Astrocyte (in vitro differentiated cells and primary cell): ENCODE measurements at regions not wholly inside any gene's neighbourhood (a gene's known extent, or its start where the extent isn't known, plus 50 kb on each side); places are given as distances from the start of the nearest gene placed in this dataset.
"Not testable (repeated sequence)": the region's sequence is repeated elsewhere in the genome, so short reads cannot be mapped to it uniquely, and the experiment has no call there.

Source experiments
- CTCF ChIP-seq: IDR thresholded peaks from 2 replicates; pipeline ENCODE4 v1.5.1; 2011; ENCODE audit warnings: low read depth, mild to moderate bottlenecking, inconsistent platforms, low read length, moderate library complexity; ENCODE audit not compliant: insufficient read depth
- EZH2 ChIP-seq: IDR thresholded peaks from 2 replicates; pipeline ENCODE4 v1.6.1; 2012; ENCODE audit warnings: mild to moderate bottlenecking, low read length, inconsistent platforms; ENCODE audit not compliant: insufficient read depth

- TF ChIP-seq EZH2, CTCF: not testable (repeated sequence)
These were observed 123.1 kb upstream of the PRSS12 start for GRCh38 chr4:118475901-118476300.
